OCI-LY1 (cell line): ENCODE measurements at regions not wholly inside any gene's neighbourhood (a gene's known extent, or its start where the extent isn't known, plus 50 kb on each side); places are given as distances from the start of the nearest gene placed in this dataset.

Experiments
- CTCF ChIP-seq: fragments of 200-600 bp; sonication (generic), shearing (Covaris generic); IDR thresholded peaks from 2 replicates; pipeline ENCODE4 v1.5.1; 2017; ENCODE audit warnings: mild to moderate bottlenecking, antibody characterized with exemption, low read length, moderate library complexity, mixed read lengths
- EZH2 ChIP-seq: fragments of 200-600 bp; sonication (generic), shearing (Covaris generic); IDR thresholded peaks from 2 replicates; pipeline ENCODE4 v1.8.0; 2017; ENCODE audit warnings: borderline replicate concordance, mixed run types, mild to moderate bottlenecking, antibody characterized with exemption, low read length, moderate library complexity, mixed read lengths

DNA sequence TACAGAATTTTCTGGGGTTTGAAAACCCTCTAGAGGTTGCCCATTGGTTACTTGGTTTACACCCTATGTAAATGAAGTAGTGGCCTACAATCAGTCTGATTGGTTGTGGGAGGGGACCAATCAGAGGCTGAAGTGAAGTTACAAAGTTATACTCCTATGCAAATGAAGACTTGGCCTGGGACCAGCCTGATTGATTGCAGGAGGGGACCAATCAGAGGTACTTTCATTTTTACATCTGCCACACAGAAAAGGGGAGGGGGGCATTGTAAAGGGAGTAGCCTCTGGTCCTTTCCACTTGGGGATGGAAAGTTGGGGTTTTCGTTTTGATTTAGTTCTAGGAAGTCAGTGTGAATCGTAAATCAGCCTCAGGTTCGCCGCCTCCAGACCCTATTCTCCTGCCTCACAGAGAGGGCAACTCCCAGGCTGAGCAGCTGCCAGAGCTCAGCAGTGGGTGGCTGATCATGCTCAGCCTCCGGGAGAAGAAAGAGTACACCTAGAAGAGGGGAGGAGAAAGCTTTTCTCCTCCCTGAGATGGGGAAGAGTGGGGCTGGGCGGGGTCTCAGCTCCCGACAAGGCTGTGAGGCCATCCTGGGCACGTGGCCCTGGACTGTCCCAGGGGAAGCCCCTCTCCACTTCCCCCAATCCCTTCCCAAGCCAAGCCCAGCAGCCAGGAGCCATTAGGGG lies 372.5 kb downstream of the GALR1 start:
- no peak for TF ChIP-seq CTCF
- TF ChIP-seq EZH2, result no peak
